ENCODE measurements at regions not wholly inside any gene's neighbourhood (a gene's known extent, or its start where the extent isn't known, plus 50 kb on each side); places are given as distances from the start of the nearest gene placed in this dataset.

DNA sequence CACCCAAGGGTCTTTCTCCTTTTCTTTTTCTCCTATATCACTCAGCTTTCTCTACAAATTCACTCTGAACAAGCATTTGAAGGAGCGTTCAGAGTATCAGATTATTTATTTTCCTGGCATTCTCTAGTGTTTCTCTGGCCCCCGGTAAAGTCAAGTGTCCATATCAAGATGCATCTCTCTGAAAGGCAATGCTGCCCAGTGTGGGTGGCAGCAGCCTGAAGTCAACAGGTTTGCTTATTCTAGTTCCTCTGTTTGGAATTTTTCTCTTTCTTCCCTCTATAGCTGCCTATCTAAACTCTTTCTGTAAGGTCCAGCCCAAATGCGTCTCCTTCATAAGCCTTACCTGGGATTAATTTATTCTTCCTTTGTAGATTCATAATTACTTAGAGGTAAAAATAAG, 526.2 kb upstream of the TNP1 start:
- TF ChIP-seq, protein P1, sequence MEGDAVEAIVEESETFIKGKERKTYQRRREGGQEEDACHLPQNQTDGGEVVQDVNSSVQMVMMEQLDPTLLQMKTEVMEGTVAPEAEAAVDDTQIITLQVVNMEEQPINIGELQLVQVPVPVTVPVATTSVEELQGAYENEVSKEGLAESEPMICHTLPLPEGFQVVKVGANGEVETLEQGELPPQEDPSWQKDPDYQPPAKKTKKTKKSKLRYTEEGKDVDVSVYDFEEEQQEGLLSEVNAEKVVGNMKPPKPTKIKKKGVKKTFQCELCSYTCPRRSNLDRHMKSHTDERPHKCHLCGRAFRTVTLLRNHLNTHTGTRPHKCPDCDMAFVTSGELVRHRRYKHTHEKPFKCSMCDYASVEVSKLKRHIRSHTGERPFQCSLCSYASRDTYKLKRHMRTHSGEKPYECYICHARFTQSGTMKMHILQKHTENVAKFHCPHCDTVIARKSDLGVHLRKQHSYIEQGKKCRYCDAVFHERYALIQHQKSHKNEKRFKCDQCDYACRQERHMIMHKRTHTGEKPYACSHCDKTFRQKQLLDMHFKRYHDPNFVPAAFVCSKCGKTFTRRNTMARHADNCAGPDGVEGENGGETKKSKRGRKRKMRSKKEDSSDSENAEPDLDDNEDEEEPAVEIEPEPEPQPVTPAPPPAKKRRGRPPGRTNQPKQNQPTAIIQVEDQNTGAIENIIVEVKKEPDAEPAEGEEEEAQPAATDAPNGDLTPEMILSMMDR (IDR thresholded peaks at IDR 0.05; ENCODE audit: insufficient read depth, low read depth, low read length) = no peak
- TF ChIP-seq EZH2 (IDR thresholded peaks at IDR 0.05; ENCODE audit: insufficient read depth, low read length) = no peak
